ENCODE measurements at regions not wholly inside any gene's neighbourhood (a gene's known extent, or its start where the extent isn't known, plus 50 kb on each side); places are given as distances from the start of the nearest gene placed in this dataset.
"Not testable (repeated sequence)": the region's sequence is repeated elsewhere in the genome, so short reads cannot be mapped to it uniquely, and the experiment has no call there.

GRCh38 chr4:49322610-49323572 is 336.8 kb downstream of the CWH43 start:
- not testable (repeated sequence) for DNase-seq (ENCODE audit: low read depth in 2 of 3, low spot score in 2 of 3)

- not testable (repeated sequence) for DNase-seq (ENCODE audit: low read depth in 2 of 3, low spot score in 2 of 3)
Measured at GRCh38 chr4:49323573-49323940, 337.5 kb downstream of the CWH43 start.
